ENCODE measurements at regions not wholly inside any gene's neighbourhood (a gene's known extent, or its start where the extent isn't known, plus 50 kb on each side); places are given as distances from the start of the nearest gene placed in this dataset.

- TF ChIP-seq CTCF (IDR thresholded peaks at IDR 0.05): no peak
- TF ChIP-seq POLR2A (IDR thresholded peaks at IDR 0.05): no peak
These were observed 976.0 kb downstream of the GBE1 start for GRCh38 chr3:80785475-80785874.
